H1 (cell line): ENCODE measurements at regions not wholly inside any gene's neighbourhood (a gene's known extent, or its start where the extent isn't known, plus 50 kb on each side); places are given as distances from the start of the nearest gene placed in this dataset.

Experiments
- CTCF ChIA-PET: fragments of 300-600 bp; sonication (Branson Sonifier 250); formaldehyde crosslinking; loops from one replicate; lab custom pipeline; 2021; ENCODE audit not compliant: partially characterized antibody; lab: Charles Lee
- POLR2A ChIA-PET: fragments of 300-600 bp; sonication (Branson Sonifier 250); formaldehyde crosslinking; loops from one replicate; lab custom pipeline; 2021; ENCODE audit warnings: inconsistent platforms; ENCODE audit not compliant: partially characterized antibody; lab: Charles Lee
- DNase-seq, 2 experiments: peaks; one replicate each; pipeline versions ENCODE4 v3.0.0 to v3.0.0-alpha.2; 2010 to 2022; ENCODE audit warnings: low spot score in 2 of 2, low read depth in 1 of 2, mixed read lengths in 1 of 2
- FAIRE-seq: peaks from 2 replicates; lab custom pipeline; 2011; peaks lifted over from hg19 to GRCh38; lab: Jason Lieb, UNC
- H2AFZ ChIP-seq: 2 replicates; pipeline ENCODE4 v1.8.1; 2012; ENCODE audit warnings: low read length, inconsistent platforms
- H2AK5ac ChIP-seq: 2 replicates; pipeline ENCODE4 v1.6.1; 2013; ENCODE audit warnings: low read depth, low read length
- H2BK120ac ChIP-seq: replicated peaks from 2 replicates; pipeline ENCODE3; 2013; ENCODE audit warnings: low read depth, low read length, inconsistent platforms
- H2BK12ac ChIP-seq: 2 replicates; pipeline ENCODE4 v1.6.1; 2013; ENCODE audit warnings: low read depth, low read length
- H2BK15ac ChIP-seq: 2 replicates; pipeline ENCODE4 v1.6.1; 2013; ENCODE audit warnings: low read length
- H2BK20ac ChIP-seq: 2 replicates; pipeline ENCODE4 v1.6.1; 2013; ENCODE audit warnings: low read length
- H2BK5ac ChIP-seq: 2 replicates; pipeline ENCODE4 v1.6.1; 2013; ENCODE audit warnings: low read depth, low read length
- H3K14ac ChIP-seq: 2 replicates; pipeline ENCODE4 v1.6.1; 2013; ENCODE audit warnings: inconsistent platforms; ENCODE audit not compliant: insufficient read length
- H3K18ac ChIP-seq: 2 replicates; pipeline ENCODE4 v1.6.1; 2013; ENCODE audit warnings: low read length; ENCODE audit errors: extremely low read depth
- H3K23ac ChIP-seq: 2 replicates; pipeline ENCODE4 v1.6.1; 2013; ENCODE audit warnings: inconsistent platforms; ENCODE audit not compliant: insufficient read length
- H3K23me2 ChIP-seq: 2 replicates; pipeline ENCODE4 v1.6.1; 2013; ENCODE audit warnings: low read depth, low read length
- H3K27ac ChIP-seq: 2 replicates; pipeline ENCODE4 v1.6.1; 2011; ENCODE audit warnings: low read depth, low read length, inconsistent platforms
- H3K27me3 ChIP-seq, 4 experiments: replicated peaks in 1 of 4; 1 replicate in 1 of 4; 2 replicates in 3 of 4; pipeline versions ENCODE4 v1.6.1 to v1.8.1; 2011 to 2013; ENCODE audit warnings: low read length in 3 of 4, mild to moderate bottlenecking in 3 of 4, inconsistent platforms in 2 of 4, mixed read lengths in 2 of 4, moderate library complexity in 1 of 4; ENCODE audit not compliant: control insufficient read depth in 3 of 4, insufficient read depth in 3 of 4; ENCODE audit errors: extremely low read depth in 1 of 4
- H3K36me3 ChIP-seq, 4 experiments: 2 replicates each; pipeline versions ENCODE4 v1.6.1 to v1.8.1; 2011 to 2013; ENCODE audit warnings: mild to moderate bottlenecking in 4 of 4, low read length in 3 of 4, moderate library complexity in 2 of 4, control low read depth in 1 of 4, inconsistent platforms in 1 of 4; ENCODE audit not compliant: insufficient read depth in 4 of 4, control insufficient read depth in 2 of 4
- H3K4ac ChIP-seq: replicated peaks from 2 replicates; pipeline ENCODE3; 2013; ENCODE audit warnings: low read length, low read depth, mixed read lengths, inconsistent platforms; ENCODE audit not compliant: insufficient read length
- H3K4me1 ChIP-seq, 4 experiments: replicated peaks in 1 of 4; 1 replicate in 1 of 4; 2 replicates in 3 of 4; pipeline versions ENCODE4 v1.6.1 to v1.8.1; 2011 to 2013; ENCODE audit warnings: low read length in 3 of 4, inconsistent platforms in 2 of 4, mixed read lengths in 1 of 4; ENCODE audit not compliant: insufficient read depth in 4 of 4, control insufficient read depth in 3 of 4
- H3K4me2 ChIP-seq, 2 experiments: 2 replicates each; pipeline versions ENCODE4 v1.6.1 to v1.8.1; 2011 to 2013; ENCODE audit warnings: low read depth in 2 of 2, low read length in 2 of 2, control low read depth in 1 of 2, inconsistent platforms in 1 of 2, mild to moderate bottlenecking in 1 of 2; ENCODE audit not compliant: insufficient read depth in 1 of 2
- H3K4me3 ChIP-seq, 4 experiments: fragments of 200-600, 300-600 bp in 1 of 4; sonication (generic), shearing (Covaris generic), sonication (Bioruptor Twin) in 1 of 4; 2 replicates each; pipeline versions ENCODE4 v1.5.1 to v1.8.1; 2011 to 2016; ENCODE audit warnings: low read length in 4 of 4, low read depth in 3 of 4, control low read depth in 2 of 4, inconsistent platforms in 2 of 4, mild to moderate bottlenecking in 2 of 4, mixed read lengths in 1 of 4, moderate library complexity in 1 of 4; ENCODE audit not compliant: insufficient read depth in 2 of 4; ENCODE audit errors: extremely low read depth in 1 of 4
- H3K56ac ChIP-seq: replicated peaks from 2 replicates; pipeline ENCODE3; 2013; ENCODE audit warnings: low read depth, mild to moderate bottlenecking, mixed read lengths, low read length, inconsistent platforms; ENCODE audit not compliant: insufficient read length
- H3K79me1 ChIP-seq: 2 replicates; pipeline ENCODE4 v1.6.1; 2013; ENCODE audit warnings: low read depth, low read length, control low read depth
- H3K79me2 ChIP-seq, 2 experiments: 2 replicates each; pipeline versions ENCODE4 v1.6.1 to v1.8.1; 2012 to 2013; ENCODE audit warnings: low read length in 2 of 2, mild to moderate bottlenecking in 2 of 2, inconsistent platforms in 1 of 2; ENCODE audit not compliant: insufficient read depth in 2 of 2, control insufficient read depth in 1 of 2
- H3K9ac ChIP-seq, 4 experiments: replicated peaks in 1 of 4; 1 replicate in 1 of 4; 2 replicates in 3 of 4; pipeline versions ENCODE4 v1.6.1 to v1.8.1; 2011 to 2013; ENCODE audit warnings: low read depth in 3 of 4, low read length in 3 of 4, control low read depth in 2 of 4, mild to moderate bottlenecking in 2 of 4, moderate library complexity in 2 of 4, inconsistent platforms in 1 of 4; ENCODE audit errors: extremely low read depth in 1 of 4
- H3K9me3 ChIP-seq, 2 experiments: 2 replicates each; pipeline versions ENCODE4 v1.6.1 to v1.8.1; 2012 to 2013; ENCODE audit warnings: mild to moderate bottlenecking in 2 of 2, moderate library complexity in 2 of 2, control low read depth in 1 of 2, inconsistent platforms in 1 of 2, low read depth in 1 of 2, low read length in 1 of 2, mixed read lengths in 1 of 2; ENCODE audit not compliant: insufficient read depth in 2 of 2
- H4K20me1 ChIP-seq, 2 experiments: replicated peaks in 1 of 2; 2 replicates each; pipeline versions ENCODE3 to v1.8.1; 2011 to 2013; ENCODE audit warnings: inconsistent platforms in 2 of 2, low read length in 2 of 2, mild to moderate bottlenecking in 1 of 2; ENCODE audit not compliant: insufficient read depth in 2 of 2, control insufficient read depth in 1 of 2
- H4K5ac ChIP-seq: 2 replicates; pipeline ENCODE4 v1.6.1; 2013; ENCODE audit warnings: low read length, low read depth, mixed read lengths, inconsistent platforms; ENCODE audit not compliant: insufficient read length
- H4K8ac ChIP-seq: 2 replicates; pipeline ENCODE4 v1.8.0; 2013; ENCODE audit warnings: mild to moderate bottlenecking, moderate library complexity, low read length, inconsistent platforms; ENCODE audit not compliant: insufficient read depth; ENCODE audit errors: extremely low read depth
- H4K91ac ChIP-seq: replicated peaks from 2 replicates; pipeline ENCODE3; 2013; ENCODE audit warnings: low read length, mixed read lengths, inconsistent platforms; ENCODE audit not compliant: insufficient read length
- BCL11A ChIP-seq, 2 experiments: IDR thresholded peaks; one replicate each; pipeline ENCODE4 v1.6.1; 2011; ENCODE audit warnings: low read depth in 2 of 2, low read length in 2 of 2, mild to moderate bottlenecking in 2 of 2
- CBX8 ChIP-seq: fragments of 300-800, 300-1000 bp; sonication (generic); IDR thresholded peaks from 2 replicates; pipeline ENCODE4 v1.7.1; 2016; ENCODE audit warnings: low read depth, low read length, borderline replicate concordance
- CEBPB ChIP-seq: IDR thresholded peaks from 2 replicates; pipeline ENCODE4 v1.6.1; 2012; ENCODE audit warnings: low read depth, low read length
- CREB1 ChIP-seq: IDR thresholded peaks from 2 replicates; pipeline ENCODE4 v1.6.1; 2012; ENCODE audit warnings: inconsistent platforms
- HDAC2 ChIP-seq, 2 experiments: fragments of 300-600 bp in 1 of 2; sonication (generic) in 1 of 2; IDR thresholded peaks; 2 replicates each; pipeline ENCODE4 v1.6.1; 2011 to 2012; ENCODE audit warnings: low read depth in 2 of 2, low read length in 2 of 2, mild to moderate bottlenecking in 2 of 2, moderate library complexity in 2 of 2, borderline replicate concordance in 1 of 2, inconsistent platforms in 1 of 2
- JUN ChIP-seq: IDR thresholded peaks from 2 replicates; pipeline ENCODE4 v1.6.1; 2011; ENCODE audit warnings: low read depth, mild to moderate bottlenecking, improper control_type of control experiment, low read length
- RNF2 ChIP-seq: fragments of 200-900, 300-1000 bp; sonication (generic); IDR thresholded peaks from 2 replicates; pipeline ENCODE4 v1.7.1; 2016; ENCODE audit warnings: borderline replicate concordance, low read depth, mild to moderate bottlenecking, antibody characterized with exemption, low read length; ENCODE audit not compliant: poor library complexity, severe bottlenecking; ENCODE audit errors: missing control alignments
- SIRT6 ChIP-seq: IDR thresholded peaks from one replicate; pipeline ENCODE4 v1.7.1; 2012; ENCODE audit warnings: low read length, inconsistent platforms
- SUZ12 ChIP-seq: fragments of 200-600 bp; sonication (generic); IDR thresholded peaks from 2 replicates; pipeline ENCODE4 v1.6.1; 2012; ENCODE audit warnings: mild to moderate bottlenecking, inconsistent platforms, low read length, moderate library complexity, mixed read lengths
- TEAD4 ChIP-seq: IDR thresholded peaks from 2 replicates; pipeline ENCODE4 v1.6.1; 2012; ENCODE audit warnings: low read depth, low read length, inconsistent platforms, mixed read lengths
- WGBS, 2 experiments: shearing (Covaris generic) in 1 of 2; methylation state at CpG; one replicate each; pipeline versions ENCODE4 v1.1.6 to v1.1.7; 2013 to 2015; ENCODE audit warnings: low lambda C conversion rate in 2 of 2, mixed read lengths in 2 of 2, inconsistent platforms in 1 of 2, low coverage in 1 of 2, missing lambda C conversion rate in 1 of 2; ENCODE audit not compliant: insufficient replicate concordance in 2 of 2, insufficient coverage in 1 of 2, insufficient read length in 1 of 2; ENCODE audit errors: extremely low coverage in 1 of 2, missing lambda C conversion rate in 1 of 2; 5-methylcytosine and 5-hydroxymethylcytosine counted together

GRCh38 chr11:23314162-23314561 lies 453.9 kb upstream of the CCDC179 start:
- H3K36me3 ChIP-seq, result no peaks in the 10 kb centered on the region
- no peak overlapping the region for H3K14ac ChIP-seq
- H4K91ac ChIP-seq, result no peak overlapping the region
- no peak overlapping the region for H3K4ac ChIP-seq
- ChIA-PET CTCF (no interaction called here), POLR2A (no interaction called here)
- no peaks in the 10 kb centered on the region for H3K79me1 ChIP-seq
- H3K4me3 ChIP-seq, result no peak overlapping the region
- H3K4me1 ChIP-seq, result no peaks in the 10 kb centered on the region
- 98% methylated on average over 3 of the region's 3 CpGs; no CpG with 5 or more reads in 1 of the 2 experiments for WGBS, 2 experiments
- no peaks in the 10 kb centered on the region for H3K79me2 ChIP-seq
- no peaks in the 10 kb centered on the region for H3K23me2 ChIP-seq
- H4K5ac ChIP-seq, result no peak overlapping the region
- DNase-seq, result no peak
- H3K23ac ChIP-seq, result no peak overlapping the region
- no peak overlapping the region for H2AK5ac ChIP-seq
- no peak overlapping the region for H3K27ac ChIP-seq
- H2AFZ ChIP-seq, result no peak overlapping the region
- no peaks in the 10 kb centered on the region for H4K20me1 ChIP-seq
- H2BK12ac ChIP-seq, result no peak overlapping the region
- no peak overlapping the region for H3K18ac ChIP-seq
- H3K9ac ChIP-seq, result no peak overlapping the region
- H2BK5ac ChIP-seq, result no peak overlapping the region
- H3K9me3 ChIP-seq, result no peaks in the 10 kb centered on the region
- H2BK20ac ChIP-seq, result no peak overlapping the region
- H3K4me2 ChIP-seq, result no peak overlapping the region
- H2BK15ac ChIP-seq, result no peak overlapping the region
- no peak overlapping the region for H4K8ac ChIP-seq
- no peaks in the 10 kb centered on the region for H3K27me3 ChIP-seq
- H3K56ac ChIP-seq, result no peak overlapping the region
- H2BK120ac ChIP-seq, result no peak overlapping the region
- no peak for FAIRE-seq
- no peak for TF ChIP-seq HDAC2 (IDR thresholded peaks at IDR 0.05; ENCODE audit: borderline replicate concordance in 1 of 2, low read depth in 2 of 2, low read length in 2 of 2)
- TF ChIP-seq RNF2, result no peak
- TF ChIP-seq CEBPB, result no peak
- TF ChIP-seq JUN, result no peak
- no peak for TF ChIP-seq TEAD4
- no peak for TF ChIP-seq CBX8
- TF ChIP-seq SUZ12, result no peak
- no peak for TF ChIP-seq BCL11A (IDR thresholded peaks at IDR 0.05; ENCODE audit: low read depth in 2 of 2, low read length in 2 of 2)
- TF ChIP-seq CREB1, result no peak
- no peak for TF ChIP-seq SIRT6
